Caco-2 (cell line): ENCODE measurements at regions not wholly inside any gene's neighbourhood (a gene's known extent, or its start where the extent isn't known, plus 50 kb on each side); places are given as distances from the start of the nearest gene placed in this dataset.
"Not testable (repeated sequence)": the region's sequence is repeated elsewhere in the genome, so short reads cannot be mapped to it uniquely, and the experiment has no call there.

Experiments used
- BruUV-seq: library from RNA; stranded (reverse); fragments of 400-500 nt; replicated peaks from 2 replicates; lab custom pipeline; 2021; lab: Mats Ljungman, UMichigan
- CTCF ChIA-PET: fragments of 300-600 bp; sonication (Branson Sonifier 250); formaldehyde crosslinking; loops from one replicate; lab custom pipeline; 2022; ENCODE audit warnings: antibody characterized with exemption; lab: Charles Lee
- POLR2A ChIA-PET: fragments of 300-600 bp; sonication (Branson Sonifier 250); formaldehyde crosslinking; loops from one replicate; lab custom pipeline; 2022; ENCODE audit warnings: antibody characterized with exemption; lab: Charles Lee
- DNase-seq, 2 experiments: peaks; one replicate each; pipeline versions ENCODE4 v3.0.0 to v3.0.0-alpha.2; 2020 to 2022
- H3K27me3 ChIP-seq: replicated peaks from 2 replicates; pipeline ENCODE4 v1.6.0; 2011; ENCODE audit warnings: low read length; ENCODE audit not compliant: control insufficient read depth, insufficient read depth
- H3K36me3 ChIP-seq: 2 replicates; pipeline ENCODE4 v1.5.1; 2011; ENCODE audit warnings: low read length; ENCODE audit not compliant: control insufficient read depth, insufficient read depth
- H3K4me1 ChIP-seq: fragments of 250-450 bp; sonication (Bioruptor Pico); 2 replicates; pipeline ENCODE4 v1.5.1; 2020; ENCODE audit warnings: mild to moderate bottlenecking
- H3K4me3 ChIP-seq: 2 replicates; pipeline ENCODE4 v1.5.1; 2011; ENCODE audit warnings: low read depth, mild to moderate bottlenecking, control low read depth, low read length
- H3K9me3 ChIP-seq: fragments of 250-450 bp; sonication (Bioruptor Pico); 2 replicates; pipeline ENCODE4 v1.5.1; 2020; ENCODE audit warnings: mild to moderate bottlenecking, moderate library complexity
- H3K27ac Mint-ChIP-seq: one replicate; pipeline ENCODE4 v1.8.0; 2022; ENCODE audit warnings: mixed read lengths; ENCODE audit not compliant: unreplicated experiment
- H3K27me3 Mint-ChIP-seq: one replicate; pipeline ENCODE4 v1.8.0; 2022; ENCODE audit warnings: mixed read lengths; ENCODE audit not compliant: insufficient read depth, unreplicated experiment
- H3K36me3 Mint-ChIP-seq: one replicate; pipeline ENCODE4 v1.8.0; 2022; ENCODE audit warnings: mild to moderate bottlenecking, mixed read lengths; ENCODE audit not compliant: insufficient read depth, unreplicated experiment
- H3K4me1 Mint-ChIP-seq: one replicate; pipeline ENCODE4 v1.8.0; 2022; ENCODE audit warnings: low read depth, mixed read lengths; ENCODE audit not compliant: unreplicated experiment
- H3K4me3 Mint-ChIP-seq: one replicate; pipeline ENCODE4 v1.8.0; 2022; ENCODE audit warnings: mild to moderate bottlenecking, moderate library complexity, mixed read lengths; ENCODE audit not compliant: unreplicated experiment
- H3K9me3 Mint-ChIP-seq: one replicate; pipeline ENCODE4 v1.8.0; 2022; ENCODE audit warnings: mixed read lengths; ENCODE audit not compliant: unreplicated experiment
- CTCF ChIP-seq, 2 experiments: fragments of 200-600 bp in 1 of 2; IDR thresholded peaks; 1 replicate in 1 of 2; 2 replicates in 1 of 2; pipeline versions ENCODE4 v1.5.1 to v1.8.0; 2011 to 2022; ENCODE audit warnings: antibody characterized with exemption in 1 of 2, control low read depth in 1 of 2, inconsistent platforms in 1 of 2, low read depth in 1 of 2, low read length in 1 of 2, mild to moderate bottlenecking in 1 of 2, moderate library complexity in 1 of 2; ENCODE audit not compliant: insufficient read depth in 1 of 2, severe bottlenecking in 1 of 2, unreplicated experiment in 1 of 2
- intact Hi-C: fragments of 100-400 bp; cut with micrococcal nuclease; formaldehyde crosslinking; loops from one replicate; pipeline ENCODE4 v1.10.0; 2022; ENCODE audit not compliant: unreplicated experiment

- TF ChIP-seq CTCF (IDR thresholded peaks at IDR 0.05; ENCODE audit: insufficient read depth in 1 of 2, low read depth in 1 of 2, low read length in 1 of 2, severe bottlenecking in 1 of 2, unreplicated experiment in 1 of 2): no peak
- ChIA-PET POLR2A (no interaction called here), CTCF (no interaction called here)
- DNase-seq: no peak
- Histone ChIP-seq H3K4me3 (no peak overlapping the region), H3K9me3 (no peaks in the 10 kb centered on the region; the same call in 1 of the 2 replicates), H3K27me3 (no peaks in the 10 kb centered on the region), H3K36me3 (no peaks in the 10 kb centered on the region), H3K4me1 (no peaks in the 10 kb centered on the region)
- no peak overlapping the region for H3K27ac Mint-ChIP-seq
- intact Hi-C loops: no loop called here
- H3K4me3 Mint-ChIP-seq: no peak overlapping the region
- H3K36me3 Mint-ChIP-seq: no peaks in the 10 kb centered on the region
- H3K9me3 Mint-ChIP-seq: no peaks in the 10 kb centered on the region
- peaks cover 7% of the 10 kb centered on the region for H3K4me1 Mint-ChIP-seq
- BruUV-seq: no TSS peak
- H3K27me3 Mint-ChIP-seq: no peaks in the 10 kb centered on the region
These were observed 154.0 kb downstream of the RHOU start for GRCh38 chr1:228889289-228889688.

- no peaks in the 10 kb centered on the region for H3K9me3 Mint-ChIP-seq
- intact Hi-C loops: no loop called here
- H3K36me3 Mint-ChIP-seq: no peaks in the 10 kb centered on the region
- no peak for DNase-seq
- BruUV-seq: no TSS peak
- Histone ChIP-seq H3K4me1 (no peaks in the 10 kb centered on the region), H3K9me3 (no peaks in the 10 kb centered on the region), H3K27me3 (no peaks in the 10 kb centered on the region), H3K36me3 (no peaks in the 10 kb centered on the region), H3K4me3 (no peak overlapping the region)
- no peaks in the 10 kb centered on the region for H3K4me1 Mint-ChIP-seq
- ChIA-PET POLR2A (no interaction called here), CTCF (no interaction called here)
- no peaks in the 10 kb centered on the region for H3K27me3 Mint-ChIP-seq
- no peak overlapping the region for H3K4me3 Mint-ChIP-seq
- no peak for TF ChIP-seq CTCF (IDR thresholded peaks at IDR 0.05; ENCODE audit: insufficient read depth in 1 of 2, low read depth in 1 of 2, low read length in 1 of 2, severe bottlenecking in 1 of 2, unreplicated experiment in 1 of 2)
- no peak overlapping the region for H3K27ac Mint-ChIP-seq
These were observed 156.2 kb downstream of the RHOU start for GRCh38 chr1:228891272-228892034.

- H3K9me3 ChIP-seq, POLR2A ChIA-PET, CTCF ChIA-PET, intact Hi-C loops, DNase-seq, H3K36me3 Mint-ChIP-seq, BruUV-seq, H3K27ac Mint-ChIP-seq, H3K27me3 ChIP-seq, H3K4me3 ChIP-seq, H3K4me1 ChIP-seq, H3K9me3 Mint-ChIP-seq, H3K4me1 Mint-ChIP-seq, H3K36me3 ChIP-seq, H3K27me3 Mint-ChIP-seq, H3K4me3 Mint-ChIP-seq: not testable (repeated sequence)
These were observed 156.9 kb downstream of the RHOU start for GRCh38 chr1:228892200-228892599.
